ENCODE measurements at regions not wholly inside any gene's neighbourhood (a gene's known extent, or its start where the extent isn't known, plus 50 kb on each side); places are given as distances from the start of the nearest gene placed in this dataset.

GRCh38 chr4:106691749-106692148 is 323.2 kb upstream of the GIMD1 start:
- Mint-ChIP-seq H3K4me1 (ENCODE audit: low read depth) (no peaks in the 10 kb centered on the region), H3K4me3 (no peak overlapping the region), H3K36me3 (ENCODE audit: insufficient read depth in 2 of 2) (no peaks in the 10 kb centered on the region), H3K9me3 (peaks cover 3 to 5% of the 10 kb centered on the region in 2 donors), H3K27ac (no peak overlapping the region), H3K27me3 (ENCODE audit: low read depth) (no peaks in the 10 kb centered on the region)
- no peak for DNase-seq
- ATAC-seq (replicated peaks in 1 of 2) = no peak

GRCh38 chr4:106690487-106690886 is 321.9 kb upstream of the GIMD1 start:
- peak in 1 of 2 donors; percentile 47 for ATAC-seq (replicated peaks in 1 of 2)
- DNase-seq = no peak
- Mint-ChIP-seq H3K4me3 (no peak overlapping the region), H3K27me3 (ENCODE audit: low read depth) (no peaks in the 10 kb centered on the region), H3K27ac (no peak overlapping the region), H3K4me1 (ENCODE audit: low read depth) (no peaks in the 10 kb centered on the region), H3K9me3 (peaks cover 6% of the 10 kb centered on the region in 2 donors), H3K36me3 (ENCODE audit: insufficient read depth in 2 of 2) (no peaks in the 10 kb centered on the region)

- Mint-ChIP-seq H3K27ac (no peak overlapping the region), H3K4me3 (no peak overlapping the region), H3K9me3 (peaks cover 3 to 12% of the 10 kb centered on the region in 2 donors), H3K36me3 (ENCODE audit: insufficient read depth in 2 of 2) (peaks cover 0 to 2% of the 10 kb centered on the region in 2 donors), H3K27me3 (ENCODE audit: low read depth) (no peaks in the 10 kb centered on the region), H3K4me1 (ENCODE audit: low read depth) (no peaks in the 10 kb centered on the region)
- DNase-seq (no peak), ATAC-seq (replicated peaks in 1 of 2) (no peak)
Measured at GRCh38 chr4:106687026-106687425, 318.4 kb upstream of the GIMD1 start.

GRCh38 chr4:106681381-106681921 is 312.9 kb upstream of the GIMD1 start:
- H3K27ac Mint-ChIP-seq = no peak overlapping the region
- H3K4me1 Mint-ChIP-seq (ENCODE audit: low read depth) = no peaks in the 10 kb centered on the region
- H3K9me3 Mint-ChIP-seq = peaks cover 4 to 11% of the 10 kb centered on the region in 2 donors

GRCh38 chr4:106679063-106679462 is 310.5 kb upstream of the GIMD1 start:
- no peaks in the 10 kb centered on the region for H3K27me3 Mint-ChIP-seq (ENCODE audit: low read depth)
- no peak overlapping the region for H3K27ac Mint-ChIP-seq
- no peak overlapping the region for H3K4me3 Mint-ChIP-seq
- no peak for ATAC-seq (replicated peaks in 1 of 2)
- peaks cover 0 to 2% of the 10 kb centered on the region in 2 donors for H3K36me3 Mint-ChIP-seq (ENCODE audit: insufficient read depth in 2 of 2)
- peaks cover 4 to 9% of the 10 kb centered on the region in 2 donors for H3K9me3 Mint-ChIP-seq
- no peak for DNase-seq
- H3K4me1 Mint-ChIP-seq (ENCODE audit: low read depth) = no peaks in the 10 kb centered on the region

More at GRCh38 chr4:106681381-106681921, 312.9 kb upstream of the GIMD1 start:
- ATAC-seq (replicated peaks in 1 of 2) (no peak), DNase-seq (no peak)
- peaks cover 0 to 2% of the 10 kb centered on the region in 2 donors for H3K36me3 Mint-ChIP-seq (ENCODE audit: insufficient read depth in 2 of 2)
- no peaks in the 10 kb centered on the region for H3K27me3 Mint-ChIP-seq (ENCODE audit: low read depth)
- H3K4me3 Mint-ChIP-seq = no peak overlapping the region

GRCh38 chr4:106677213-106677612 is 308.6 kb upstream of the GIMD1 start:
- H3K9me3 Mint-ChIP-seq = peaks cover 4 to 9% of the 10 kb centered on the region in 2 donors
- H3K27ac Mint-ChIP-seq = no peak overlapping the region
- no peak for ATAC-seq (replicated peaks in 1 of 2)
- H3K27me3 Mint-ChIP-seq (ENCODE audit: low read depth) = no peaks in the 10 kb centered on the region
- no peak overlapping the region for H3K4me3 Mint-ChIP-seq
- H3K36me3 Mint-ChIP-seq (ENCODE audit: insufficient read depth in 2 of 2) = peaks cover 0 to under 1% of the 10 kb centered on the region in 2 donors
- no peaks in the 10 kb centered on the region for H3K4me1 Mint-ChIP-seq (ENCODE audit: low read depth)
- no peak for DNase-seq

GRCh38 chr4:106676173-106676921 is 307.8 kb upstream of the GIMD1 start:
- DNase-seq (no peak), ATAC-seq (replicated peaks in 1 of 2) (no peak)
- peaks cover 1 to 6% of the 10 kb centered on the region in 2 donors for H3K9me3 Mint-ChIP-seq
- no peaks in the 10 kb centered on the region for H3K36me3 Mint-ChIP-seq (ENCODE audit: insufficient read depth in 2 of 2)
- no peaks in the 10 kb centered on the region for H3K4me1 Mint-ChIP-seq (ENCODE audit: low read depth)
- H3K27me3 Mint-ChIP-seq (ENCODE audit: low read depth) = no peaks in the 10 kb centered on the region
- no peak overlapping the region for H3K4me3 Mint-ChIP-seq
- H3K27ac Mint-ChIP-seq = no peak overlapping the region

GRCh38 chr4:106671716-106672115 is 303.1 kb upstream of the GIMD1 start:
- no peak overlapping the region for H3K27ac Mint-ChIP-seq

GRCh38 chr4:106670976-106671375 is 302.4 kb upstream of the GIMD1 start:
- Mint-ChIP-seq H3K27ac (no peak overlapping the region), H3K27me3 (ENCODE audit: low read depth) (no peaks in the 10 kb centered on the region), H3K9me3 (peaks cover 3 to 11% of the 10 kb centered on the region in 2 donors), H3K36me3 (ENCODE audit: insufficient read depth in 2 of 2) (no peaks in the 10 kb centered on the region), H3K4me3 (no peak overlapping the region), H3K4me1 (ENCODE audit: low read depth) (no peaks in the 10 kb centered on the region)
- no peak for ATAC-seq (replicated peaks in 1 of 2)
- DNase-seq = no peak

More at GRCh38 chr4:106671716-106672115, 303.1 kb upstream of the GIMD1 start:
- no peaks in the 10 kb centered on the region for H3K4me1 Mint-ChIP-seq (ENCODE audit: low read depth)
- DNase-seq (no peak), ATAC-seq (replicated peaks in 1 of 2) (no peak)
- no peak overlapping the region for H3K4me3 Mint-ChIP-seq
- no peaks in the 10 kb centered on the region for H3K27me3 Mint-ChIP-seq (ENCODE audit: low read depth)
- H3K36me3 Mint-ChIP-seq (ENCODE audit: insufficient read depth in 2 of 2) = no peaks in the 10 kb centered on the region
- H3K9me3 Mint-ChIP-seq = peaks cover 3 to 10% of the 10 kb centered on the region in 2 donors

GRCh38 chr4:106659371-106659770 is 290.8 kb upstream of the GIMD1 start:
- no peak overlapping the region for H3K4me3 Mint-ChIP-seq
- H3K9me3 Mint-ChIP-seq = peaks cover 3 to 4% of the 10 kb centered on the region in 2 donors
- H3K27ac Mint-ChIP-seq = no peak overlapping the region
- H3K36me3 Mint-ChIP-seq (ENCODE audit: insufficient read depth in 2 of 2) = no peaks in the 10 kb centered on the region
- ATAC-seq (replicated peaks in 1 of 2) (no peak), DNase-seq (no peak)
- no peaks in the 10 kb centered on the region for H3K4me1 Mint-ChIP-seq (ENCODE audit: low read depth)
- H3K27me3 Mint-ChIP-seq (ENCODE audit: low read depth) = no peaks in the 10 kb centered on the region

- Mint-ChIP-seq H3K4me3 (no peak overlapping the region), H3K36me3 (ENCODE audit: insufficient read depth in 2 of 2) (no peaks in the 10 kb centered on the region)
Measured at GRCh38 chr4:106652095-106652494, 283.5 kb upstream of the GIMD1 start.

GRCh38 chr4:106650701-106651100 is 282.1 kb upstream of the GIMD1 start:
- no peak for DNase-seq
- Mint-ChIP-seq H3K27me3 (ENCODE audit: low read depth) (no peaks in the 10 kb centered on the region), H3K27ac (no peak overlapping the region), H3K36me3 (ENCODE audit: insufficient read depth in 2 of 2) (no peaks in the 10 kb centered on the region), H3K4me1 (ENCODE audit: low read depth) (no peaks in the 10 kb centered on the region), H3K4me3 (no peak overlapping the region), H3K9me3 (peaks cover 4 to 5% of the 10 kb centered on the region in 2 donors)
- no peak for ATAC-seq (replicated peaks in 1 of 2)

More at GRCh38 chr4:106652095-106652494, 283.5 kb upstream of the GIMD1 start:
- H3K27ac Mint-ChIP-seq = no peak overlapping the region
- no peaks in the 10 kb centered on the region for H3K4me1 Mint-ChIP-seq (ENCODE audit: low read depth)
- no peak for DNase-seq
- no peak for ATAC-seq (replicated peaks in 1 of 2)
- no peaks in the 10 kb centered on the region for H3K27me3 Mint-ChIP-seq (ENCODE audit: low read depth)
- peaks cover 4 to 5% of the 10 kb centered on the region in 2 donors for H3K9me3 Mint-ChIP-seq

GRCh38 chr4:106647451-106647850 is 278.9 kb upstream of the GIMD1 start:
- DNase-seq (no peak), ATAC-seq (replicated peaks in 1 of 2) (no peak)
- H3K36me3 Mint-ChIP-seq (ENCODE audit: insufficient read depth in 2 of 2) = no peaks in the 10 kb centered on the region
- no peaks in the 10 kb centered on the region for H3K27me3 Mint-ChIP-seq (ENCODE audit: low read depth)
- no peak overlapping the region for H3K27ac Mint-ChIP-seq
- no peak overlapping the region for H3K4me3 Mint-ChIP-seq
- no peaks in the 10 kb centered on the region for H3K9me3 Mint-ChIP-seq
- H3K4me1 Mint-ChIP-seq (ENCODE audit: low read depth) = no peaks in the 10 kb centered on the region

GRCh38 chr4:106629268-106629625 is 260.7 kb upstream of the GIMD1 start:
- DNase-seq (no peak), ATAC-seq (replicated peaks in 1 of 2) (no peak)
- Mint-ChIP-seq H3K36me3 (ENCODE audit: insufficient read depth in 2 of 2) (no peaks in the 10 kb centered on the region), H3K4me1 (ENCODE audit: low read depth) (no peaks in the 10 kb centered on the region), H3K27me3 (ENCODE audit: low read depth) (no peaks in the 10 kb centered on the region), H3K9me3 (peaks cover 0 to 8% of the 10 kb centered on the region in 2 donors), H3K27ac (no peak overlapping the region), H3K4me3 (no peak overlapping the region)

Data from activated T-cell treated with anti-CD3 and anti-CD28 coated beads, Interleukin-2, amount 50 U/mL, for 72 hours (primary cell).